ENCODE measurements at regions not wholly inside any gene's neighbourhood (a gene's known extent, or its start where the extent isn't known, plus 50 kb on each side); places are given as distances from the start of the nearest gene placed in this dataset.

GRCh38 chr10:69741671-69742355, 59.9 kb upstream of the COL13A1 start:
- no peak overlapping the region for H3K4me3 Mint-ChIP-seq (ENCODE audit: unreplicated experiment)
- H3K4me1 Mint-ChIP-seq (ENCODE audit: low read depth), result peaks cover 19% of the 10 kb centered on the region
- H3K9me3 Mint-ChIP-seq (ENCODE audit: low read depth), result no peaks in the 10 kb centered on the region
- TF ChIP-seq, protein P1, sequence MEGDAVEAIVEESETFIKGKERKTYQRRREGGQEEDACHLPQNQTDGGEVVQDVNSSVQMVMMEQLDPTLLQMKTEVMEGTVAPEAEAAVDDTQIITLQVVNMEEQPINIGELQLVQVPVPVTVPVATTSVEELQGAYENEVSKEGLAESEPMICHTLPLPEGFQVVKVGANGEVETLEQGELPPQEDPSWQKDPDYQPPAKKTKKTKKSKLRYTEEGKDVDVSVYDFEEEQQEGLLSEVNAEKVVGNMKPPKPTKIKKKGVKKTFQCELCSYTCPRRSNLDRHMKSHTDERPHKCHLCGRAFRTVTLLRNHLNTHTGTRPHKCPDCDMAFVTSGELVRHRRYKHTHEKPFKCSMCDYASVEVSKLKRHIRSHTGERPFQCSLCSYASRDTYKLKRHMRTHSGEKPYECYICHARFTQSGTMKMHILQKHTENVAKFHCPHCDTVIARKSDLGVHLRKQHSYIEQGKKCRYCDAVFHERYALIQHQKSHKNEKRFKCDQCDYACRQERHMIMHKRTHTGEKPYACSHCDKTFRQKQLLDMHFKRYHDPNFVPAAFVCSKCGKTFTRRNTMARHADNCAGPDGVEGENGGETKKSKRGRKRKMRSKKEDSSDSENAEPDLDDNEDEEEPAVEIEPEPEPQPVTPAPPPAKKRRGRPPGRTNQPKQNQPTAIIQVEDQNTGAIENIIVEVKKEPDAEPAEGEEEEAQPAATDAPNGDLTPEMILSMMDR (IDR thresholded peaks at IDR 0.05), result no peak
- no peak for DNase-seq (ENCODE audit: low spot score)
- H3K36me3 Mint-ChIP-seq (ENCODE audit: low read depth), result no peaks in the 10 kb centered on the region
- H3K27me3 Mint-ChIP-seq (ENCODE audit: low read depth), result no peaks in the 10 kb centered on the region
- H3K27ac Mint-ChIP-seq (ENCODE audit: unreplicated experiment), result no peak overlapping the region

DNA sequence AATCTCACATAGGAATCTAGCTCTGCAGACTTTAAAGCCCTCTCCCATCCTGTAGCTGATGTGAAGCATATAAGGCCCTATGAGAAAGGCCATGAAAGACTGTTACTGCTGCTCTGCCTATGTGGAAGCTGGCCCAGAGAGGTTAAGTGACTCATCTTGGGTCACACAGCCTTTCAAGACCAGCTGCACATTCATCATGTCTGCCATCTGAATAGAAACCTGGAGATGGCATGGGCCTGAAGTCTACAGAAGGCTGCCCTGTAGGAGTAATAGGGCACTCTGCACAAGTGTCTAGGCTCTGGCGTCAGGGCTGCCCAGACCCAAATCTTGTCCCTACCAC, 59.4 kb upstream of the COL13A1 start:
- H3K9me3 Mint-ChIP-seq (ENCODE audit: low read depth), result no peaks in the 10 kb centered on the region
- H3K27me3 Mint-ChIP-seq (ENCODE audit: low read depth), result no peaks in the 10 kb centered on the region
- no peak overlapping the region for H3K27ac Mint-ChIP-seq (ENCODE audit: unreplicated experiment)
- TF ChIP-seq, protein P1 (IDR thresholded peaks at IDR 0.05), result no peak
- no peak overlapping the region for H3K4me3 Mint-ChIP-seq (ENCODE audit: unreplicated experiment)
- no peaks in the 10 kb centered on the region for H3K36me3 Mint-ChIP-seq (ENCODE audit: low read depth)
- H3K4me1 Mint-ChIP-seq (ENCODE audit: low read depth), result peaks cover 22% of the 10 kb centered on the region
- no peak for DNase-seq (ENCODE audit: low spot score)

- no peaks in the 10 kb centered on the region for H3K36me3 Mint-ChIP-seq (ENCODE audit: low read depth)
- H3K9me3 Mint-ChIP-seq (ENCODE audit: low read depth), result no peaks in the 10 kb centered on the region
- DNase-seq (ENCODE audit: low spot score), result no peak
- TF ChIP-seq, protein P1 (IDR thresholded peaks at IDR 0.05), result peak; percentile 77
- H3K27ac Mint-ChIP-seq (ENCODE audit: unreplicated experiment), result no peak overlapping the region
- H3K27me3 Mint-ChIP-seq (ENCODE audit: low read depth), result no peaks in the 10 kb centered on the region
- peaks cover 22% of the 10 kb centered on the region for H3K4me1 Mint-ChIP-seq (ENCODE audit: low read depth)
- no peak overlapping the region for H3K4me3 Mint-ChIP-seq (ENCODE audit: unreplicated experiment)
Observed at GRCh38 chr10:69742928-69743602, 58.6 kb upstream of the COL13A1 start.

DNA sequence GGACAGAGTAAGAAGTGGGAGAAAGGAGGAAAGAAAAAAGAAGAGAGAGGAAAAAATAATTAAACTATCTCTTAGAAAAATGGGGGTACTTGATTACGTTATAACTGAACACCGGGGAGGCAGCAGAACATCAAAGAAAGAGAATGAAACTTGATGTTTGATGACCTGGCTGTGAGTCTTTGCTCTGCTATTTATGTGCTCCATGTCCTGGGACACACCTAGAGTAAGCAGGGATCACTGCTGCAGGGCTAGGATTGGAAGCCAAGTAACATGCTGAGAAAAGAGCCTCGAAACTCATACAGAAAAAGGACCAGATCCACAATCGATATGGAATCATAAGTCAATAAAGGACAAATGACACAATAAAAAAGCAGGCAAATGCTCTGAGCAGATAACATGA, 56.7 kb upstream of the COL13A1 start:
- no peak overlapping the region for H3K27ac Mint-ChIP-seq (ENCODE audit: unreplicated experiment)
- TF ChIP-seq, protein P1 (IDR thresholded peaks at IDR 0.05), result no peak
- H3K4me1 Mint-ChIP-seq (ENCODE audit: low read depth), result peaks cover 21% of the 10 kb centered on the region
- no peaks in the 10 kb centered on the region for H3K36me3 Mint-ChIP-seq (ENCODE audit: low read depth)
- H3K9me3 Mint-ChIP-seq (ENCODE audit: low read depth), result no peaks in the 10 kb centered on the region
- H3K4me3 Mint-ChIP-seq (ENCODE audit: unreplicated experiment), result no peak overlapping the region
- no peak for DNase-seq (ENCODE audit: low spot score)
- H3K27me3 Mint-ChIP-seq (ENCODE audit: low read depth), result no peaks in the 10 kb centered on the region

DNA sequence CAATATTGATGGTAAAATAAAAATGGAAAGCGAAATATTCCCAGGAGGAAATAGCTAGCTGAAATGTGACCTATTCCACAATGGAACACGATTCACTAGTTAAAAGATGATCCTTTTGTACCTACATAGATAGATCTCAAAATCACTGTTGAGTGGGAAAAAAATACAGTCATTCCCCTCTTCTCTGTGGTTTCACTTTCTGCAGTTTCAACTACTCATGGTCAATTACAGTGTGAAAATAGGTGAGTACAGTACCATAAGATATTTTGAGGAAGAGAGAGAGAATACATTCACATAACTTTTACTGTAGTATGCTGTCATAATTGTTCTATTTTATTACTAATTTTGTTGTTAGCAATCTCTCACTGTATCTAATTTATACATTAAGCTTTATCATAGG, 56.0 kb upstream of the COL13A1 start:
- DNase-seq (ENCODE audit: low spot score), result no peak
- Mint-ChIP-seq H3K36me3 (ENCODE audit: low read depth) (no peaks in the 10 kb centered on the region), H3K27ac (ENCODE audit: unreplicated experiment) (no peak overlapping the region), H3K9me3 (ENCODE audit: low read depth) (no peaks in the 10 kb centered on the region), H3K4me3 (ENCODE audit: unreplicated experiment) (no peak overlapping the region), H3K4me1 (ENCODE audit: low read depth) (peaks cover 24% of the 10 kb centered on the region), H3K27me3 (ENCODE audit: low read depth) (no peaks in the 10 kb centered on the region)
- TF ChIP-seq, protein P1 (IDR thresholded peaks at IDR 0.05), result no peak

All from chondrocyte (in vitro differentiated cells).